Vagina (tissue), 2 donors: ENCODE measurements at regions not wholly inside any gene's neighbourhood (a gene's known extent, or its start where the extent isn't known, plus 50 kb on each side); places are given as distances from the start of the nearest gene placed in this dataset.

Experiments
- CTCF ChIP-seq, 3 experiments: fragments of 450-650 bp in 2 of 3; fragments of 200-600 bp in 1 of 3; sonication (generic) in 1 of 3; IDR thresholded peaks; one replicate each; pipeline ENCODE4 v1.5.1; 2017 to 2019; ENCODE audit warnings: antibody characterized with exemption in 3 of 3, mild to moderate bottlenecking in 2 of 3, moderate library complexity in 2 of 3
- POLR2A ChIP-seq, 2 donors: fragments of 450-650 bp; IDR thresholded peaks; one replicate each; pipeline ENCODE4 v1.6.1; 2017; ENCODE audit warnings: antibody characterized with exemption in 2 of 2, mild to moderate bottlenecking in 2 of 2, moderate library complexity in 2 of 2

DNA sequence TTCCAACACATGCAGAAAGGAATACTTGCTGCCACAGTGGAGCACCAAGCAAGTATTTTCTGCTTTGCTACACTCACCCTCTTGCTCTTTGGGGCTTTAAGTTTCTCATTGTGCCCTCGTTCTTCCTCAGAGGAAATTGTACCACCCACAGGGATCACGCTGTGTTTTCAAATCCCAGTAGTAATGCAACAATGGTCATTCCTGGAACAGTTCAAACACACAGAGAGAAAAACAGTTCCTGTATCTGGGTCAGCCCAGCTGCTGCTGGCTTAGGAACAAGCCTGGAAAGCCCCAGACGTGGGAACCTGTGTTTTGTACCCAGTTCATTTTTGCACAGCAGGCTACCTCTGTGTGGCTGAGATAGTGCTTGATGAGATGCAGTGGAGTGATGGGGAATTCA is 907.8 kb downstream of the STPG2 start:
- no peak for TF ChIP-seq CTCF (IDR thresholded peaks at IDR 0.05)
- no peak for TF ChIP-seq POLR2A (IDR thresholded peaks at IDR 0.05)
